Astrocyte (in vitro differentiated cells and primary cell): ENCODE measurements at regions not wholly inside any gene's neighbourhood (a gene's known extent, or its start where the extent isn't known, plus 50 kb on each side); places are given as distances from the start of the nearest gene placed in this dataset.

Source experiments
- CTCF ChIP-seq: IDR thresholded peaks from 2 replicates; pipeline ENCODE4 v1.5.1; 2011; ENCODE audit warnings: low read depth, mild to moderate bottlenecking, inconsistent platforms, low read length, moderate library complexity; ENCODE audit not compliant: insufficient read depth
- EZH2 ChIP-seq: IDR thresholded peaks from 2 replicates; pipeline ENCODE4 v1.6.1; 2012; ENCODE audit warnings: mild to moderate bottlenecking, low read length, inconsistent platforms; ENCODE audit not compliant: insufficient read depth

- no peak for TF ChIP-seq CTCF
- no peak for TF ChIP-seq EZH2
Observed at GRCh38 chr9:73640971-73641370, 489.3 kb downstream of the ANXA1 start.
